ENCODE measurements at regions not wholly inside any gene's neighbourhood (a gene's known extent, or its start where the extent isn't known, plus 50 kb on each side); places are given as distances from the start of the nearest gene placed in this dataset.

DNA sequence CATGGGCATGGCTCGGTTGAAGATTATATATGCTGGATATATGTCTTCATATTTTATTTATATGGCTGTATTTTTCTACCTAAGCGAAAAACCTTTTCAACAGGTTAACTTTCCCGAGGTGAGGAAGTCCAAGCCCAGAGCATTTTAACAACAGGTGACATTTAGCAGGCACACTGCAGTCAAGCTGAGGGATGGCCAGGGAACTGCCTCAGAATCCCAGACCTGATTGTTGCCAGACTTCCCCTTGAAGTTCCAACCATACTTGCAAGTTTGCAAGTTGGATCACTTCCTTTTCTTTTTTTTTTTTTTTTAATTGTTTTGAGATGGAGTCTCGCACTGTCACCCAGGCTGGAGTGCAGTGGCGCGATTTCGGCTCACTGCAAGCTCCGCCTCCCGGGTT lies 166.0 kb upstream of the FRMD6 start:
- Histone ChIP-seq H3K9me3 (no peaks in the 10 kb centered on the region), H3K4me3 (no peak overlapping the region), H3K4me1 (no peaks in the 10 kb centered on the region), H3K27me3 (no peaks in the 10 kb centered on the region), H3K27ac (no peak overlapping the region), H3K36me3 (no peaks in the 10 kb centered on the region)
- no peak for DNase-seq (ENCODE audit: low spot score in 2 of 2)
- intact Hi-C loops (cut with DNase I) = no loop called here
- TF ChIP-seq, protein P1, sequence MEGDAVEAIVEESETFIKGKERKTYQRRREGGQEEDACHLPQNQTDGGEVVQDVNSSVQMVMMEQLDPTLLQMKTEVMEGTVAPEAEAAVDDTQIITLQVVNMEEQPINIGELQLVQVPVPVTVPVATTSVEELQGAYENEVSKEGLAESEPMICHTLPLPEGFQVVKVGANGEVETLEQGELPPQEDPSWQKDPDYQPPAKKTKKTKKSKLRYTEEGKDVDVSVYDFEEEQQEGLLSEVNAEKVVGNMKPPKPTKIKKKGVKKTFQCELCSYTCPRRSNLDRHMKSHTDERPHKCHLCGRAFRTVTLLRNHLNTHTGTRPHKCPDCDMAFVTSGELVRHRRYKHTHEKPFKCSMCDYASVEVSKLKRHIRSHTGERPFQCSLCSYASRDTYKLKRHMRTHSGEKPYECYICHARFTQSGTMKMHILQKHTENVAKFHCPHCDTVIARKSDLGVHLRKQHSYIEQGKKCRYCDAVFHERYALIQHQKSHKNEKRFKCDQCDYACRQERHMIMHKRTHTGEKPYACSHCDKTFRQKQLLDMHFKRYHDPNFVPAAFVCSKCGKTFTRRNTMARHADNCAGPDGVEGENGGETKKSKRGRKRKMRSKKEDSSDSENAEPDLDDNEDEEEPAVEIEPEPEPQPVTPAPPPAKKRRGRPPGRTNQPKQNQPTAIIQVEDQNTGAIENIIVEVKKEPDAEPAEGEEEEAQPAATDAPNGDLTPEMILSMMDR (IDR thresholded peaks at IDR 0.05) = no peak

DNA sequence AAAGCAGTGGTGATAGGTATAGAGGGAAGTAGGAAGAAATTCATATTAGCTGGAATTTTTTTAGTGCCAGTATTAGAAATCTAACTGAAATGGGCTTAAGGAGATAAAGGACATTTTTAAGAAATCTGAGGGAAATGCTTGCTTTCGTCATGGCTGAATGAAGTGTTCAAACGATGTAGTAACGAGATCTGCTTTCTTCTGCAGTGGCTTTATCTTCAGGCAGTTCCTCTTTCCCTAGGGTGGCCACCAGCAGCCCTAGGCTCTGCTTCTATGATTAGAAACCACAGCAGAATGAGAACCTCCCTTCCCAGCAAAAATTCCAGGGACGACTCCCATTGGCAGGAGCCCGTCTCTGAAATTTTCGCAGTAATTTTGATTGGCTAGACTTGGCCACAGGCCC lies 163.9 kb upstream of the FRMD6 start:
- Histone ChIP-seq H3K4me1 (no peaks in the 10 kb centered on the region), H3K36me3 (no peaks in the 10 kb centered on the region), H3K27ac (no peak overlapping the region), H3K27me3 (no peaks in the 10 kb centered on the region), H3K4me3 (no peak overlapping the region), H3K9me3 (no peaks in the 10 kb centered on the region)
- TF ChIP-seq, protein P1 (IDR thresholded peaks at IDR 0.05) = no peak
- DNase-seq (ENCODE audit: low spot score in 2 of 2) = no peak
- intact Hi-C loops (cut with DNase I) = no loop called here

DNA sequence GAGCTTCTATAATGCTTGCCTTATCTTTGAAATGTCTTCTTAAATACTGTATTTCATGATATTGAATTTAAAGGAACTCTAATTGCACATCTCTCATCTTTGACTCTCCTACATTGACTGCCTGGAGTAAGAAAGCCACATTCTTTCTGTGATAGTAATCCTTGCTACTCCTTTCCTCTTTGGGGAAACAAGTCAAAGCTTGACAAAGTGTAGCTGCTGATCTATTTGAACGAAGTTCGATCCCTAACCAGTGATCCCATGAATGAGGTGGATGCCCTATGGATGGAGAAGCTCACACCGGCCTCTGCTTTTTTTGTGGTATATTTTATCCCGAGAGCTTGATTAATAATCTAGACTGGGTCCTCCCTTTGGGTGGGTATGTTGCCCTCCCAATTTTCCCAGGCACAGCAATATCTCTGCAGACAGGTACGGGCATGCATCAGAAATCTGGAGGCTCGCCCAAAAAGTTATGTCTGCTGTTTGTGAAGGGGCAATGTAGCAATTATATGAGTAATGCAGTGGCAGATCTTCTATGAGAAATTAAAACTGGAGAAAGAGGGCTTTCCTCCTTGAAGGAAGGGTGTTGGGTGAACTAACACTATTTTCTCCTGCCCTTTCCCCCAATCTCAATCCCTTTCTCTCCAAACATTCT lies 163.0 kb upstream of the FRMD6 start:
- Histone ChIP-seq H3K9me3 (no peaks in the 10 kb centered on the region), H3K27me3 (no peaks in the 10 kb centered on the region), H3K4me1 (no peaks in the 10 kb centered on the region), H3K4me3 (no peak overlapping the region), H3K27ac (no peak overlapping the region), H3K36me3 (no peaks in the 10 kb centered on the region)
- TF ChIP-seq, protein P1 (IDR thresholded peaks at IDR 0.05) = no peak
- no peak for DNase-seq (ENCODE audit: low spot score in 2 of 2)
- intact Hi-C loops (cut with DNase I) = no loop called here

DNA sequence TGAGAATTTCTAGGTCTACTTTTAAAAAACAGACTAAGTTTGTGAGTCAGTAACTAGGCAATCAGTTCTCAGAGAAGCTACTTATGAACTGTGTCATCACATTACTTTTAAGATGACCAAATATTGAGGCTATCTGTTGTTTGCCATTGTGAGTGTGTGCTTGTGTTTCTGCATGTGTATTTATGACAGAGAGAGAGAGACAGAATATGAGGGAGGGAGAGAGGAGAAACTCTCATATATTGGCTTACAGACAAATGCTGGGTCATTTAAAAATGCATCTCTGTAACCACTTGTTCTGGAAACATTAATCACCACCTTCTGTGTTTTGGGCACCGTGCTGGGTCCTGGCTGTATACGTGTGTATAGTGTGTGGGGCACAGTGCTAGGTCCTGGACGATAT lies 161.5 kb upstream of the FRMD6 start:
- H3K27me3 ChIP-seq = no peaks in the 10 kb centered on the region
- H3K27ac ChIP-seq = no peak overlapping the region
- no peaks in the 10 kb centered on the region for H3K9me3 ChIP-seq
- DNase-seq (ENCODE audit: low spot score in 2 of 2) = no peak
- H3K4me1 ChIP-seq = no peaks in the 10 kb centered on the region
- H3K4me3 ChIP-seq = no peak overlapping the region
- TF ChIP-seq, protein P1 (IDR thresholded peaks at IDR 0.05) = no peak
- intact Hi-C loops (cut with DNase I) = no loop called here
- H3K36me3 ChIP-seq = no peaks in the 10 kb centered on the region

DNA sequence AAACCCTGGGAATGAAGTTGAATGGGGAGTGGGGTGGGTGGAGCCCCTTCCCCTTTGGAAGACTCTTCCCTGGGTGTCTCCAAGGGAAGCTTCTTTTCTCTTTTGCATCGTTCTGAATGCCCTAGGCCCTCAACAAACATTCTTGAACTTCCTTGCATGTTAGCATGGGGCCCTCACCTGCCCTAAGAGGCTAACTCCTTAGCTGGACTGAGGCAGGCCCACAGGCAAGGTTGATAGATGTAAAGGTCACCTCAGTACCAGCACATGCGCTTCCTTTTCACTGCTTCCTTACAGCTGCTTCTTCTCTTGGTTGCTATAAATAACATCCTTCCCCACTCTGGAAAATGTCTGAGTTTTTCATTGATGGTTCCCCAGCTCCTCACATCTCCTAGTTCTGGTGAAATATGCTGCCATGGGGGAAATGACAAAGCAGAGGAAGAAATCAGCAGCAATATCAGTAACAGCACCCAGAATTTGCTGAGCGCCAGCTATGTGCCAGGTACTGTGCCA lies 160.6 kb upstream of the FRMD6 start:
- H3K27me3 ChIP-seq = no peaks in the 10 kb centered on the region
- no peaks in the 10 kb centered on the region for H3K36me3 ChIP-seq
- intact Hi-C loops (cut with DNase I) = no loop called here
- H3K27ac ChIP-seq = no peak overlapping the region
- H3K9me3 ChIP-seq = no peaks in the 10 kb centered on the region
- TF ChIP-seq, protein P1 (IDR thresholded peaks at IDR 0.05) = no peak
- DNase-seq (ENCODE audit: low spot score in 2 of 2) = no peak
- no peaks in the 10 kb centered on the region for H3K4me1 ChIP-seq
- H3K4me3 ChIP-seq = no peak overlapping the region

DNA sequence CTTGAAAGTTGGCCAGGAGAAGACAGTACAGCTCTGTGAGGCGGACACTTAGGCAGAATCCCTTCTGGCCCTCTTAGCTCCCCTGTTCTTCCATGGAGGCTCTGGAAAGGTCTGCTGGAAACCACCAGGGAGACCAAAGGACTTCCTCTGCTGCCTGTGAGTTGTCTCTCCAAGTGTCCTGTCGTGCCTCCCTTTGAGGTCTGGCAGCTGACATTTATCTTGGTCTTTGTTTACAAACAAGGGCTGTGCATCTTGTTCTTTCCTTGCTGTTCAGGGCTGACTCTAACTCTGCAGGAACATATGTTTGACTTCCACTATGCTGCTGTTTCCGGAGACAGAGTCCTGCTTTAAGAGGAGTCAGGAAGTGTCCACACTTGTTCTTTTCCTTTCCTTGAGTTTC lies 159.9 kb upstream of the FRMD6 start:
- H3K9me3 ChIP-seq = peaks cover 0 to 2% of the 10 kb centered on the region in 2 donors
- H3K4me1 ChIP-seq = no peaks in the 10 kb centered on the region
- H3K36me3 ChIP-seq = no peaks in the 10 kb centered on the region
- no peak overlapping the region for H3K4me3 ChIP-seq
- no peaks in the 10 kb centered on the region for H3K27me3 ChIP-seq
- TF ChIP-seq, protein P1 (IDR thresholded peaks at IDR 0.05) = no peak
- H3K27ac ChIP-seq = no peak overlapping the region
- DNase-seq (ENCODE audit: low spot score in 2 of 2) = no peak
- intact Hi-C loops (cut with DNase I) = no loop called here

All from ascending aorta (tissue), 2 donors.